Pancreas (tissue), 10 donors: ENCODE measurements at regions not wholly inside any gene's neighbourhood (a gene's known extent, or its start where the extent isn't known, plus 50 kb on each side); places are given as distances from the start of the nearest gene placed in this dataset.

Experiments used
- ATAC-seq, 4 donors: fragments of 200-7000 bp; cut with Tn5 transposase; one replicate each; pipeline versions ENCODE4 v1.8.0 to v1.9.1; 2020; ENCODE audit warnings: mild to moderate bottlenecking in 4 of 4, moderate library complexity in 4 of 4
- DNase-seq, 6 donors: peaks; one replicate each; pipeline ENCODE4 v3.0.0-alpha.2; 2020
- FAIRE-seq: peaks from 2 replicates; lab custom pipeline; 2012; peaks lifted over from hg19 to GRCh38; lab: Jason Lieb, UNC
- H3K27ac ChIP-seq, 4 donors: fragments of 200-600 bp; sonication (generic); 1 replicate in 3 of 4; 2 replicates in 1 of 4; pipeline versions ENCODE4 v1.5.0 to v1.8.0; 2020
- H3K27me3 ChIP-seq, 4 donors: fragments of 200-600 bp; one replicate each; pipeline ENCODE4 v1.8.0; 2021
- H3K36me3 ChIP-seq, 3 donors: fragments of 200-600 bp; sonication (generic) in 1 of 3; one replicate each; pipeline versions ENCODE4 v1.5.0 to v1.8.0; 2020 to 2021
- H3K4me1 ChIP-seq, 3 donors: fragments of 200-600 bp; one replicate each; pipeline ENCODE4 v1.8.0; 2021
- H3K4me3 ChIP-seq, 4 donors: fragments of 200-600 bp; sonication (generic) in 2 of 4; one replicate each; pipeline versions ENCODE4 v1.5.0 to v1.8.0; 2020 to 2021
- H3K9me3 ChIP-seq, 4 donors: fragments of 200-600 bp; one replicate each; pipeline ENCODE4 v1.8.0; 2021
- WGBS, 2 donors: extraction: QIAGEN DNeasy Blood & Tissue Kit; methylation state at CpG; one replicate each; pipeline ENCODE4 v1.1.7; 2013; 5-methylcytosine and 5-hydroxymethylcytosine counted together
- intact Hi-C, 3 donors: fragments of 100-400 bp; cut with DNase I; formaldehyde crosslinking; loops; one replicate each; pipeline versions ENCODE4 v1.11.1 to v1.14.2; 2022
- TF ChIP-seq, protein P1 (sequence below), 4 donors: fragments of 200-600 bp; sonication (generic) in 3 of 4; IDR thresholded peaks; one replicate each; pipeline versions ENCODE4 v1.5.0 to v1.8.0; 2021; ENCODE audit warnings: antibody characterized with exemption in 4 of 4
- donor health status: healthy with polysubstance abuse.
- donor health status: DM: no; HTN: no; CAD: no; lungs with moderate emphysema.
- donor health status: DM: no; HTN: no; CAD: no.
- donor health status: control.
- donor health status: control.
- donor health status: Bipolar disorder and iron deficiency.
- donor health status: DM: yes; HTN: yes; CAD: no.
- donor health status: DM: no; HTN: no; CAD: no.
- donor health status: DM: no; HTN: no; CAD: no.
- donor health status: DM: yes; HTN: yes; CAD: no.

DNA sequence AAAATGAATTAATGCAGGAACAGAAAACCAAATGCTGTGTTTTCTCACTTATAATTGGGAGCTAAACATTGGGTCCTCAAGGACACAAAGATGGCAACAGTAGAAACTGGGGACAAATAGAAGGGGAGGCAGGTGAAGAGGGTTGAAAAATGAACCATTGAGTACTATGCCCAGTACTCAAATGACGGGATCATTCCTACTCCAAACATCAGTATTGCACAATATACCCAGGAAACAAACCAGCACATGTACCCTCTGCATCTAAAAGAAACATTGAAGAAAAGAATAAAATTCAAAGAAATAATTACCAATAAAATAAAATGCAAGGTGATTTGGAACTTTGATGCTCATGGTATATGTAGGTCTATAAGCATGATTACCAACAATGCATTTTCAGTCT, 110.8 kb downstream of the LMO3 start:
- no peak for FAIRE-seq
- no peaks in the 10 kb centered on the region for H3K9me3 ChIP-seq
- H3K27ac ChIP-seq = no peak overlapping the region
- intact Hi-C loops = no loop called here
- no peak overlapping the region for H3K4me3 ChIP-seq
- H3K36me3 ChIP-seq = no peaks in the 10 kb centered on the region
- 87 to 94% methylated on average over 1 of the region's 1 CpG for WGBS, 2 donors
- TF ChIP-seq, protein P1, sequence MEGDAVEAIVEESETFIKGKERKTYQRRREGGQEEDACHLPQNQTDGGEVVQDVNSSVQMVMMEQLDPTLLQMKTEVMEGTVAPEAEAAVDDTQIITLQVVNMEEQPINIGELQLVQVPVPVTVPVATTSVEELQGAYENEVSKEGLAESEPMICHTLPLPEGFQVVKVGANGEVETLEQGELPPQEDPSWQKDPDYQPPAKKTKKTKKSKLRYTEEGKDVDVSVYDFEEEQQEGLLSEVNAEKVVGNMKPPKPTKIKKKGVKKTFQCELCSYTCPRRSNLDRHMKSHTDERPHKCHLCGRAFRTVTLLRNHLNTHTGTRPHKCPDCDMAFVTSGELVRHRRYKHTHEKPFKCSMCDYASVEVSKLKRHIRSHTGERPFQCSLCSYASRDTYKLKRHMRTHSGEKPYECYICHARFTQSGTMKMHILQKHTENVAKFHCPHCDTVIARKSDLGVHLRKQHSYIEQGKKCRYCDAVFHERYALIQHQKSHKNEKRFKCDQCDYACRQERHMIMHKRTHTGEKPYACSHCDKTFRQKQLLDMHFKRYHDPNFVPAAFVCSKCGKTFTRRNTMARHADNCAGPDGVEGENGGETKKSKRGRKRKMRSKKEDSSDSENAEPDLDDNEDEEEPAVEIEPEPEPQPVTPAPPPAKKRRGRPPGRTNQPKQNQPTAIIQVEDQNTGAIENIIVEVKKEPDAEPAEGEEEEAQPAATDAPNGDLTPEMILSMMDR (IDR thresholded peaks at IDR 0.05) = no peak
- ATAC-seq = no peak
- H3K4me1 ChIP-seq = no peaks in the 10 kb centered on the region
- no peak for DNase-seq
- H3K27me3 ChIP-seq = no peaks in the 10 kb centered on the region
